Kidney (tissue), 13 donors: ENCODE measurements at regions not wholly inside any gene's neighbourhood (a gene's known extent, or its start where the extent isn't known, plus 50 kb on each side); places are given as distances from the start of the nearest gene placed in this dataset.

Experiments
- DNase-seq, 5 donors: peaks; one replicate each; pipeline ENCODE4 v3.0.0-alpha.2; 2013 to 2020
- FAIRE-seq: peaks from 2 replicates; lab custom pipeline; 2012; peaks lifted over from hg19 to GRCh38; lab: Jason Lieb, UNC
- H3K27ac ChIP-seq, 2 donors: one replicate each; pipeline ENCODE4 v1.7.0; 2013; ENCODE audit warnings: low read depth in 2 of 2, low read length in 2 of 2, inconsistent platforms in 1 of 2
- H3K27me3 ChIP-seq: one replicate; pipeline ENCODE4 v1.7.1; 2013; ENCODE audit warnings: low read length, inconsistent platforms; ENCODE audit not compliant: control insufficient read depth, insufficient read depth
- H3K36me3 ChIP-seq, 3 donors: one replicate each; pipeline versions ENCODE4 v1.7.0 to v1.7.1; 2013; ENCODE audit warnings: low read length in 3 of 3, control low read depth in 1 of 3, inconsistent platforms in 1 of 3; ENCODE audit not compliant: insufficient read depth in 3 of 3, control insufficient read depth in 2 of 3
- H3K4me1 ChIP-seq, 3 donors: one replicate each; pipeline versions ENCODE4 v1.7.0 to v1.7.1; 2013; ENCODE audit warnings: low read length in 3 of 3, inconsistent platforms in 1 of 3, low read depth in 1 of 3; ENCODE audit not compliant: control insufficient read depth in 2 of 3, insufficient read depth in 2 of 3
- H3K4me3 ChIP-seq, 3 donors: one replicate each; pipeline versions ENCODE4 v1.7.0 to v1.8.1; 2013; ENCODE audit warnings: low read length in 3 of 3, control low read depth in 1 of 3, inconsistent platforms in 1 of 3
- H3K9ac ChIP-seq, 3 donors: one replicate each; pipeline versions ENCODE4 v1.7.0 to v1.7.1; 2013; ENCODE audit warnings: low read length in 3 of 3, control low read depth in 1 of 3, inconsistent platforms in 1 of 3
- H3K9me3 ChIP-seq, 3 donors: one replicate each; pipeline versions ENCODE4 v1.7.0 to v1.7.1; 2013; ENCODE audit warnings: low read length in 3 of 3, control low read depth in 1 of 3, inconsistent platforms in 1 of 3; ENCODE audit not compliant: control insufficient read depth in 2 of 3, insufficient read depth in 1 of 3
- intact Hi-C: fragments of 100-400 bp; cut with DNase I; formaldehyde crosslinking; loops from one replicate; pipeline ENCODE4 v1.11.1; 2022
- TF ChIP-seq, protein P1 (sequence below): IDR thresholded peaks from 3 replicates; pipeline ENCODE4 v1.5.1; 2012; ENCODE audit warnings: mild to moderate bottlenecking, moderate library complexity, borderline replicate concordance; ENCODE audit not compliant: insufficient read depth; ENCODE audit errors: extremely low read depth
- donor health status: control.
- donor health status: control.
- donor health status: control.
- donor health status: control.
- donor health status: control.
- donor health status: DM: yes; HTN: yes; CAD: no.
- donor health status: Normal renal cell carcinoma (clear cell type).

DNA sequence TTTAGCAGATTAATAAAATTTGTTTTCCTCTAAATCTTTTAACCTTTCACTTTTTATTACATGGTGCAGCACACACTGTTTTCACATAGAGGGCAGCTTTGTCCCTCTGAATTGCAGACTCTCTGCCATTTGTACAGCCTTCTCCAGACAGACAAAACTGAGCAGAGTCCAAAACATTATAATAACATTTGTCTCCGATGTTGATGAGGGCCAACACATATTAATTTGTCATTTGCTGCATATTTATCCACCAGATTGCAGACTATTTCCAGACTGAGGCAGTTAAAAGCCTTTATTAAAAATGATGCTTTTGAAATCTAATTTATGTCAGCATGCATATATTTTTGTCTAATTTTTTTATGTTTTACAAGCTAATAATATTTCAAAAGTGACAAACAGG is 1251.9 kb upstream of the SLC10A2 start:
- Histone ChIP-seq H3K9ac (no peak overlapping the region), H3K4me1 (no peaks in the 10 kb centered on the region), H3K9me3 (peaks cover 0 to 2% (median 0%) of the 10 kb centered on the region in 3 donors), H3K27me3 (no peaks in the 10 kb centered on the region), H3K4me3 (no peak overlapping the region), H3K36me3 (no peaks in the 10 kb centered on the region), H3K27ac (no peak overlapping the region)
- peak in 3 of 5 donors; percentile 13 to 83 (median 59) for DNase-seq
- FAIRE-seq, result no peak
- TF ChIP-seq, protein P1, sequence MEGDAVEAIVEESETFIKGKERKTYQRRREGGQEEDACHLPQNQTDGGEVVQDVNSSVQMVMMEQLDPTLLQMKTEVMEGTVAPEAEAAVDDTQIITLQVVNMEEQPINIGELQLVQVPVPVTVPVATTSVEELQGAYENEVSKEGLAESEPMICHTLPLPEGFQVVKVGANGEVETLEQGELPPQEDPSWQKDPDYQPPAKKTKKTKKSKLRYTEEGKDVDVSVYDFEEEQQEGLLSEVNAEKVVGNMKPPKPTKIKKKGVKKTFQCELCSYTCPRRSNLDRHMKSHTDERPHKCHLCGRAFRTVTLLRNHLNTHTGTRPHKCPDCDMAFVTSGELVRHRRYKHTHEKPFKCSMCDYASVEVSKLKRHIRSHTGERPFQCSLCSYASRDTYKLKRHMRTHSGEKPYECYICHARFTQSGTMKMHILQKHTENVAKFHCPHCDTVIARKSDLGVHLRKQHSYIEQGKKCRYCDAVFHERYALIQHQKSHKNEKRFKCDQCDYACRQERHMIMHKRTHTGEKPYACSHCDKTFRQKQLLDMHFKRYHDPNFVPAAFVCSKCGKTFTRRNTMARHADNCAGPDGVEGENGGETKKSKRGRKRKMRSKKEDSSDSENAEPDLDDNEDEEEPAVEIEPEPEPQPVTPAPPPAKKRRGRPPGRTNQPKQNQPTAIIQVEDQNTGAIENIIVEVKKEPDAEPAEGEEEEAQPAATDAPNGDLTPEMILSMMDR, result peak; percentile 20
- intact Hi-C loops, result no loop called here

DNA sequence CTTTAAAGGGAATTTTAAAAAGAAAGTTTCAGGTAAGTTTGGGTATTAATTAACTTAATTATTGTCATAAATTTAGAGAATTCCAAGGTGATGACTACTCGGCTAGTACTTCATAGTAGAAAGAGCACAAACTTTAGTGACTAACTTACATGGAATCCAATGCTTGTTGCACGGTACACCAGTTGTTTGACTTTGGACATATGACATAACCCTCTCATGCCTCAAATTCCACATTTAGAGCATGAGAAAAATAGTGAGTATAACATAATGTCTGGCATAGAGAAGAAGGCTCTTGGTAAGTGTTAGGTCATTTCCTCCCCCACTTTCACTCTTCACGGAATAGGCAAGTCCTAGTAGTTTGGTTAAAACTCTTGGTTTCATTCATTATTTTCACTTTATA is 1249.4 kb upstream of the SLC10A2 start:
- DNase-seq, result peak in 1 of 5 donors; percentile 23
- H3K27ac ChIP-seq, result no peak overlapping the region
- peaks cover 0 to 2% (median 0%) of the 10 kb centered on the region in 3 donors for H3K9me3 ChIP-seq
- no peaks in the 10 kb centered on the region for H3K27me3 ChIP-seq
- no peak overlapping the region for H3K9ac ChIP-seq
- FAIRE-seq, result no peak
- no peaks in the 10 kb centered on the region for H3K36me3 ChIP-seq
- TF ChIP-seq, protein P1, result no peak
- no peaks in the 10 kb centered on the region for H3K4me1 ChIP-seq
- no peak overlapping the region for H3K4me3 ChIP-seq
- intact Hi-C loops, result no loop called here

DNA sequence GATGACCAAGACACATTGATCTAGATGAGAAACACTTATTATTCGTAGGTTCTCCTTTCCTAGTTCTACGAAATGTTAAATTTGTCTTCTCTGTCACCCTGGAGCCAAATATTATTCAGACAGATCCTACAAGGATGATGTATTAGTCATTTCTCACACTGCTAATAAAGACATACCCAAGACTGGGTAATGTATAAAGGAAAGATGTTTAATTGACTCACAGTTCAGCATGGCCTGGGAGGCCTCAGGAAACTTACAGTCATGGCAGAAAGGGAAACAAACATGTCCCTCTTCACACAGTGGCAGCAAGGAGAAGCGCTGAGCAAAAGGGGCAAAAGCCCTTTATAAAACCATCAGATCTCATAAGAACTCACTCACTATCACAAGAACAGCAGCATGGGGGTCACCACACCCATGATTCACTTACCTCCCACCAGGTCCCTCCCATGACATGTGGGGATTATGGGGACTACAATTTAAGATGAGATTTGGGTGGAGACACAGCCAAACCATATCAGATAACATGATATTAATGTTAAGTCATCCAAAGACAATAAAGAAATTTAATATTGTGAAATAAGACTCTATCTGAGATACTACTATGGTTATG is 1248.8 kb upstream of the SLC10A2 start:
- H3K27me3 ChIP-seq, result no peaks in the 10 kb centered on the region
- no peak overlapping the region for H3K9ac ChIP-seq
- H3K36me3 ChIP-seq, result no peaks in the 10 kb centered on the region
- FAIRE-seq (no peak), DNase-seq (no peak)
- no peak overlapping the region for H3K27ac ChIP-seq
- no peak overlapping the region for H3K4me3 ChIP-seq
- H3K9me3 ChIP-seq, result no peaks in the 10 kb centered on the region
- H3K4me1 ChIP-seq, result no peaks in the 10 kb centered on the region
- TF ChIP-seq, protein P1, result no peak
- intact Hi-C loops, result no loop called here

DNA sequence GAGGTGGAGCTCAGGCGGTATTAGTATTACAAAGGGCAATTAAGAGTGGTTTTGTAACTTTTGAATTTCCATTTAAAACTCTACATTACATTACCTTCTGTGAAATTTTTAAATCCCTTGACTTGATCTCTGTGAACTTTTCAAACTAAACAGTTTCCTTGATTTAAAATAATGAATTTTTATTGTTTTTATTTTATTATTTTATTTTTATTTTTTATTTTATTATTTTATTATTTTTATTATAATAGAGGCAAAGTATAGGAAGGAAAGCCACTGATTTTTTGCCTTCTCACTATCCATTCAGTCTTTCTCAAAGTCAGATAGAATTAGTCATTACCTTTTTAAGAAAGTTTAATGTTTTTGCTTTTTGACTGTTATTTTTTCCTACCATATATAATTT is 1248.1 kb upstream of the SLC10A2 start:
- peak; percentile 76 for FAIRE-seq
- intact Hi-C loops, result no loop called here
- no peaks in the 10 kb centered on the region for H3K4me1 ChIP-seq
- no peak overlapping the region for H3K4me3 ChIP-seq
- DNase-seq, result no peak
- H3K27ac ChIP-seq, result no peak overlapping the region
- no peaks in the 10 kb centered on the region for H3K9me3 ChIP-seq
- H3K9ac ChIP-seq, result no peak overlapping the region
- H3K27me3 ChIP-seq, result no peaks in the 10 kb centered on the region
- no peaks in the 10 kb centered on the region for H3K36me3 ChIP-seq
- TF ChIP-seq, protein P1, result no peak
